ENCODE measurements at regions not wholly inside any gene's neighbourhood (a gene's known extent, or its start where the extent isn't known, plus 50 kb on each side); places are given as distances from the start of the nearest gene placed in this dataset.

- TF ChIP-seq, protein P1, sequence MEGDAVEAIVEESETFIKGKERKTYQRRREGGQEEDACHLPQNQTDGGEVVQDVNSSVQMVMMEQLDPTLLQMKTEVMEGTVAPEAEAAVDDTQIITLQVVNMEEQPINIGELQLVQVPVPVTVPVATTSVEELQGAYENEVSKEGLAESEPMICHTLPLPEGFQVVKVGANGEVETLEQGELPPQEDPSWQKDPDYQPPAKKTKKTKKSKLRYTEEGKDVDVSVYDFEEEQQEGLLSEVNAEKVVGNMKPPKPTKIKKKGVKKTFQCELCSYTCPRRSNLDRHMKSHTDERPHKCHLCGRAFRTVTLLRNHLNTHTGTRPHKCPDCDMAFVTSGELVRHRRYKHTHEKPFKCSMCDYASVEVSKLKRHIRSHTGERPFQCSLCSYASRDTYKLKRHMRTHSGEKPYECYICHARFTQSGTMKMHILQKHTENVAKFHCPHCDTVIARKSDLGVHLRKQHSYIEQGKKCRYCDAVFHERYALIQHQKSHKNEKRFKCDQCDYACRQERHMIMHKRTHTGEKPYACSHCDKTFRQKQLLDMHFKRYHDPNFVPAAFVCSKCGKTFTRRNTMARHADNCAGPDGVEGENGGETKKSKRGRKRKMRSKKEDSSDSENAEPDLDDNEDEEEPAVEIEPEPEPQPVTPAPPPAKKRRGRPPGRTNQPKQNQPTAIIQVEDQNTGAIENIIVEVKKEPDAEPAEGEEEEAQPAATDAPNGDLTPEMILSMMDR (IDR thresholded peaks at IDR 0.05) = no peak
- H3K27me3 Mint-ChIP-seq (ENCODE audit: insufficient read depth) = no peaks in the 10 kb centered on the region
- H3K9me3 Mint-ChIP-seq = peaks cover 4% of the 10 kb centered on the region; the same call in 1 of the 2 replicates
- DNase-seq = peak; percentile 51
- H3K27ac Mint-ChIP-seq = no peak overlapping the region
- H3K36me3 Mint-ChIP-seq (ENCODE audit: low read depth) = no peaks in the 10 kb centered on the region
- H3K4me1 Mint-ChIP-seq (ENCODE audit: low read depth) = peaks cover 3% of the 10 kb centered on the region
- no peak overlapping the region for H3K4me3 Mint-ChIP-seq
Measured at GRCh38 chr6:2426561-2427340, 181.3 kb upstream of the GMDS start.

GRCh38 chr6:2416128-2416712 lies 170.8 kb upstream of the GMDS start:
- Mint-ChIP-seq H3K4me3 (no peak overlapping the region), H3K9me3 (no peaks in the 10 kb centered on the region), H3K27ac (no peak overlapping the region), H3K27me3 (ENCODE audit: insufficient read depth) (no peaks in the 10 kb centered on the region), H3K36me3 (ENCODE audit: low read depth) (no peaks in the 10 kb centered on the region), H3K4me1 (ENCODE audit: low read depth) (peaks cover 15% of the 10 kb centered on the region)
- TF ChIP-seq, protein P1 (IDR thresholded peaks at IDR 0.05) = no peak
- no peak for DNase-seq

DNA sequence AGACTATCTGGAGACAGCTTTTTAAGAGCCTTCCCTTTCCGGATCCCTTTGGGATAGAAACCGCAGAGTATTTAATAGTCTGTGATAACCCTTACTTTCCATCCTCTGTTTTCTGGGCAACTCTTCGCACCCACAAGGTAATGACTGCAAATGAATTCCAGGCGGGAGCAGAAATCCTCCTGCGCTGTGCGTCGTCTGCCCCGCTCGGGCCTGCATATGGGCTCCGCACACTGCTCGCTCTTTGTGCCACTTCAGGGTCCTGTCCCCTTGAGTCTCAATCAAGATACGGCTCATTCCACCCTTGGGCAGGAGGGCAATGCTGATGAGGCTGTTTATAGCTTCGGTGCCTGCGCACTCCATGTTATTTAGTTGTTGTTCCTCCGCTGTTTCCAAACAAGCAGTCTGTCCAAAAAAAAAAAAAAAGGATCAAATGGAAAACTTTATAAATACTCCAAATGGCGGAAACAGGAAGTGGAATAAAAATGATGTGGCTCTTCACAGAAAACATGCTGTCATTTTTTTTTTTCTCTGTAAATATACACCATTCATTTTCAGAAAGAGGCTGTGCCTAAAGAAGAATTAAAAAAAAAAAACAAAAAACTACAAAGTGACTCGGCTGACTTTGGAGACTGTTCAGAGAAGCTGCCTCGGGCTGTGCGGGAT lies 169.6 kb upstream of the GMDS start:
- DNase-seq = no peak
- peaks cover 15% of the 10 kb centered on the region for H3K4me1 Mint-ChIP-seq (ENCODE audit: low read depth)

GRCh38 chr6:2412731-2413130 lies 167.3 kb upstream of the GMDS start:
- TF ChIP-seq, protein P1 (IDR thresholded peaks at IDR 0.05) = no peak
- H3K36me3 Mint-ChIP-seq (ENCODE audit: low read depth) = no peaks in the 10 kb centered on the region
- H3K4me1 Mint-ChIP-seq (ENCODE audit: low read depth) = peaks cover 15% of the 10 kb centered on the region
- H3K27me3 Mint-ChIP-seq (ENCODE audit: insufficient read depth) = peaks cover 2% of the 10 kb centered on the region; the same call in 1 of the 2 replicates
- DNase-seq = peak; percentile 66
- no peaks in the 10 kb centered on the region for H3K9me3 Mint-ChIP-seq
- H3K4me3 Mint-ChIP-seq = no peak overlapping the region
- peak overlapping the region; percentile 49; the same call in 1 of the 2 replicates for H3K27ac Mint-ChIP-seq

More for the DNA sequence above, 169.6 kb upstream of the GMDS start:
- H3K27ac Mint-ChIP-seq = no peak overlapping the region
- H3K36me3 Mint-ChIP-seq (ENCODE audit: low read depth) = no peaks in the 10 kb centered on the region
- H3K4me3 Mint-ChIP-seq = no peak overlapping the region
- H3K9me3 Mint-ChIP-seq = no peaks in the 10 kb centered on the region
- H3K27me3 Mint-ChIP-seq (ENCODE audit: insufficient read depth) = peaks cover 2% of the 10 kb centered on the region; the same call in 1 of the 2 replicates
- TF ChIP-seq, protein P1 (IDR thresholded peaks at IDR 0.05) = no peak

DNA sequence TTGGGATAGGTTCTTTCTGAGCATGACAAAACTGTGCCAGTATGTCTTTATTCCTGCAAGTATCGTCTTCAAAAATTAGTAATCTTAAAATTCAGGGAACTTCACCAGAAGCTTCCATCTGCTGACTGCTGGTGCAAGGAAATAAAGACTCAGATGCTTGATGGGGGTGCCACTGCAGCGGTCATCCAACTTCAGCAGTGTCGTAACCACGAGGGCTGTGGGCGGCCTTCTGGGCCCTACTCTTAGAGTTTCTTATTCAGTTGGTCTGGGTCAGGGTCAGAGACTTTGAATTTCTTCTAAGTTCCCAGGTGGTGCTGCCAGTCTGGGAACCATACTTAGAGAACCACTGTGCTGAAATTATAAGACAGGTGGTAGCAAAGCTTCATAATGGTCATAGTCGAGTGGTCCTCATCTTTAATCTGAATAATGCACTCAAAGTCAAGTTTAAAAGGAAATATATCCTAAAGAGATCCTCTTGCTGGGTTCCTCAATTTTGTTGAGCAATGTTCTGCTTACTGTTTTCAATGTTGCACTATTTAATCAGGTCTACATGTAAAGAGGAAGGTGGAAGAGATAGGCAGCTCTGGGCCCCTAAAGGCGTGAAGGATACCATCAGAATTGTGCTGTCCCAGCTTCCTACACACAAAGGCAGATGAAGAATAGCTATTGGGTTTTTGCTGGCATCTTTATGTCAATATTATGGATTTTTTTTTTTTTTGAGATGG lies 165.4 kb upstream of the GMDS start:
- Mint-ChIP-seq H3K4me1 (ENCODE audit: low read depth) (peaks cover 15% of the 10 kb centered on the region), H3K4me3 (no peak overlapping the region), H3K27me3 (ENCODE audit: insufficient read depth) (peaks cover 8% of the 10 kb centered on the region), H3K36me3 (ENCODE audit: low read depth) (no peaks in the 10 kb centered on the region), H3K9me3 (no peaks in the 10 kb centered on the region), H3K27ac (no peak overlapping the region)
- TF ChIP-seq, protein P1 (IDR thresholded peaks at IDR 0.05) = no peak
- DNase-seq = no peak

All from HFFc6 (cell line).